NCI-H510A treated with DMSO at 0.1 percent for 48 hours (cell line): ENCODE measurements at regions not wholly inside any gene's neighbourhood (a gene's known extent, or its start where the extent isn't known, plus 50 kb on each side); places are given as distances from the start of the nearest gene placed in this dataset.

Source experiments
- DNase-seq: peaks from one replicate; lab custom pipeline; 2025; lab: John Stamatoyannopoulos, UW

- no peak for DNase-seq
These were observed 276.8 kb upstream of the PFKP start for GRCh38 chr10:2790396-2791188.

- DNase-seq: no peak
These were observed 281.1 kb upstream of the PFKP start for GRCh38 chr10:2786251-2786650.

GRCh38 chr10:2784766-2785165 lies 282.6 kb upstream of the PFKP start:
- DNase-seq: no peak

GRCh38 chr10:2782950-2783349 lies 284.4 kb upstream of the PFKP start:
- DNase-seq: no peak

- DNase-seq: no peak
These were observed 285.1 kb upstream of the PFKP start for GRCh38 chr10:2782265-2782664.

GRCh38 chr10:2777666-2778355 lies 289.5 kb upstream of the PFKP start:
- DNase-seq: no peak

- peak; percentile 80 for DNase-seq
These were observed 294.3 kb upstream of the PFKP start for GRCh38 chr10:2772816-2773631.

GRCh38 chr10:2772135-2772534 lies 295.2 kb upstream of the PFKP start:
- no peak for DNase-seq

GRCh38 chr10:2767293-2767692 lies 300.1 kb upstream of the PFKP start:
- DNase-seq: peak; percentile 14

GRCh38 chr10:2761971-2762370 lies 305.4 kb upstream of the PFKP start:
- no peak for DNase-seq

GRCh38 chr10:2761311-2761710 lies 306.0 kb upstream of the PFKP start:
- no peak for DNase-seq

- no peak for DNase-seq
These were observed 306.6 kb upstream of the PFKP start for GRCh38 chr10:2760736-2761135.

GRCh38 chr10:2759233-2759632 lies 308.1 kb upstream of the PFKP start:
- DNase-seq: no peak

- DNase-seq: no peak
These were observed 312.4 kb upstream of the PFKP start for GRCh38 chr10:2754943-2755342.

GRCh38 chr10:2748287-2748686 lies 319.1 kb upstream of the PFKP start:
- no peak for DNase-seq

- DNase-seq: no peak
These were observed 320.7 kb upstream of the PFKP start for GRCh38 chr10:2746638-2747037.

- no peak for DNase-seq
These were observed 321.7 kb upstream of the PFKP start for GRCh38 chr10:2745666-2746065.

- peak; percentile 34 for DNase-seq
These were observed 322.7 kb upstream of the PFKP start for GRCh38 chr10:2744547-2745200.

GRCh38 chr10:2734603-2735002 lies 332.7 kb upstream of the PFKP start:
- DNase-seq: no peak

GRCh38 chr10:2733278-2733963 lies 333.9 kb upstream of the PFKP start:
- no peak for DNase-seq

GRCh38 chr10:2731940-2732339 lies 335.4 kb upstream of the PFKP start:
- DNase-seq: no peak

GRCh38 chr10:2729197-2729596 lies 338.2 kb upstream of the PFKP start:
- no peak for DNase-seq
